ENCODE measurements at regions not wholly inside any gene's neighbourhood (a gene's known extent, or its start where the extent isn't known, plus 50 kb on each side); places are given as distances from the start of the nearest gene placed in this dataset.

DNA sequence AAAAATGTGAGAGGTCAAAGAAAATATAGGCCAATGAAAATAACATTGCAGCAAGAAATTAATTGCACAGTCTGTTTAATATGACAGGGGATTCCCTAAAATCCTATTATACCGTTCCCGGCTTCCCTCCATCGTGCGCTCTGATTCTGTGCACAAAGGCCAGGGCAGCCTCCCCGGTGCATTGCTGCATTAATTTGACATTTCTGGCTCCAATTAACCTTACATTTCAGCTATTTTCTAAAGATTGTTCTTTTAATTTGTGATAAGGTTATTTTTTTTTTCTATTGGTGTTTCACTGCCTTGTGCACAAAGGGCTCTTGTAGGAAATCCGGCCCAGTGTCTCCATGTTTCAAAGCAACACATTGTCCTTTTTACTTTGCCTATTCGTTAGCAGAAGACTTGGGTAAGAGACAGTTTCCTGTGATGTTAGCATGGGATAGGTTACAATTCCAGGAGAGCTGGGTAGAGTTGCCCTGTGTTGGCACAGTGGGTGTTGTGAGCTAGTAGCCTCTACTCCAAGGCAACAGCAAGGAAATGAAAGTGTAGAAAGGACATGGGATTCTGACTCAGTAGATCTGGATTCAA lies 257.3 kb upstream of the IGF1R start:
- DNase-seq = no peak

DNA sequence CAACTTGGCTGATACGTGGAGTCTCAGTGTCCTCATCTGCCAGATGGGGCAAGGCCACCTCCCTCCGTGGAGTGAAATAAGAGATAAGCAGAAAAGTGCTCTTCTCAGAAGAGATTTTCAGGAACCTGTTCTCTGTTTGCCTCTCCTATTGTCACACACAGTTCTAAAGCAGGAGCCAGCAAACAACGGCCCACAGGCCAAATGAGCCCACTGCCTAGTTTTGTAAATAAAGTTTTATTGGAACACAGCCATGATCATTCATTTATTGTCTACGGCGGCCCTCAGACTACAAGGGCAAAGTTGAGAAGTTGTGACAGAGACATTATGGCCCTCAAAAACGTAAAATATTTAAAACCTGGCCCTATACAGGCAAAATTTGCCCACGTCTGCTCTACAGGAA lies 256.8 kb upstream of the IGF1R start:
- DNase-seq = no peak

- DNase-seq = no peak
These were observed 254.9 kb upstream of the IGF1R start for GRCh38 chr15:98393471-98393870.

DNA sequence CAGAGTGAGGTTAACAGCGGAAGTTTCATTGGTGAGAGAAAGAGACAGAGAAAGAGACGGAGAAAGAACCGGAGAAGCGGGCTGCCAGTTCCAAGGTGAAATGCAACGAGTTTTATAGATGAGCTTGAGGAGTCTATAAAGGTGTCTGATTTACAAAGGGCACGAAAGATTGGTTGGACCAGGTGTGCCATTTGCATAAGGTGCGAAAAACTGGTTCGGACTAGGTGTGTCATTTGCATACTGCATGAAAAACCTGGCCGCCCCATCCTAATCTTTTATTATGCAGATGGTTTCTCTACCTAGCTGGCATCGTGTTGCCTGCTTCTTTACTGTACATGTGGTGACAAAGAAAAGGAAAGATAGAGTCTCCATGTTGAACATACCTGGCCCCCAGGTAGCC lies 253.8 kb upstream of the IGF1R start:
- no peak for DNase-seq

DNA sequence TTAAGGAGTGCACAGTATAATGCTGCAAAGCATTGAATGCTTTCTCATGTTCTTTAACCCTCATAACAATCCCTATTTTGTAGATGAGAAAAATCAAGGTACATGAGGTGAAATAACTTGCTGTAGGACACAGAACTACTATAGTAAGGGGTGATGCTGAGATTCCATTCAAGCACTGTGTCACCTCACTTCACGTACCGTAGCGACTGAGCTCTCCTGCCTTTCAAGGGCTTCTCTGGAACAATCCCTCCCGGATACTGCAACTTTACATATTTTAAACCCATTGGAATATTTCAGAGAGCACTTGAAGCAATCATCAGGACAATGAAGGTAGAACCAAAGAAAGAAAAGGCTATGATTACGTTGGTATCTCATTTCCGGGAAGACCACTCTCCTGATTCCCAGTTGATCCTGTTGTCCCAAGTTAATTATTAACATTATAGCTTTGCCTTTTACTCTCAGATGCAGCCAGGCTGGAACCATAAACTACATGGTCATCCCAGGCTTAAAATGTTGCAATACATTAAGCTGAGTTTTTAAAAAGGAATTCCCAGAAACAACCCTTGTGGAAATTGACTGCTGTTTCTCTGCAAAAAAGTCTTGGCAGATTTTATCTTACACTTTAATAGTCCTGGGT lies 252.2 kb upstream of the IGF1R start:
- DNase-seq = no peak

DNA sequence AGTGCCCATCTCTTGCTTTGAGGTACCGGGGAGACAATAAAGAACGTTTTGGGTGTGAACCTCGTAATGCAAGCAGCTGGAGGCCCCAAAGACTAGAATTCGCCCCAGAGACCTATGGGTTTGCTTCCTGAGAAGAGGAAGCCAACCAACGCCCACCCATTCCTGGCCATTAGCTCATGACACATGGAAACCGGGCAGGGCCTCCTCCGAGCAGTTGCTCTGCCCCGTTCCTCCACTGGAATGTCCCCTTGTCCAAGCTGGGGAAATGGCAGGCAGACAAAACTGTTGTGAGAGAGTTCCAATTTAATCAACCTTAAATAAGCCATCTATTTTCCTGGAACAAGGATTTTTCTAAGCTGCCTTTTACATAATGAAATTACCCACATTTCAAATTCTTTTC lies 250.9 kb upstream of the IGF1R start:
- no peak for DNase-seq

DNA sequence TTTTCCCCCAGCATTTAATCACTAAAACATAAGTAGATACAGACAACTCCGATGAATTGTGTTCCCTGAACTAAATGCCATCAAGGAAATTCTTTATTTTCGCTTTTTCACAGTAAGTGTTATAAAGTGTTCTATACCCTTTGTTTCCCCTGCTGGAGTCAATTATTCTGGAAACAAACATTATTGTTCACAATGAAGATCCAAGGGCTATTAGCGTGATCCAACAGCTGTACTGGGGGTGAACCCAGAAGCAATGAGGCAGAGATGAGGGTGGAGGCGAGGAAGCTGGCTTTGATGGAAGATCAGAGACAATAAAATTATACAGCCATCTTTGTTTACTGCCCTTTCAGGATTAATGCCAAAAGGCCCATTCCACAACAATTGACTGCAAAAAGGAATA lies 250.3 kb upstream of the IGF1R start:
- DNase-seq = no peak

DNA sequence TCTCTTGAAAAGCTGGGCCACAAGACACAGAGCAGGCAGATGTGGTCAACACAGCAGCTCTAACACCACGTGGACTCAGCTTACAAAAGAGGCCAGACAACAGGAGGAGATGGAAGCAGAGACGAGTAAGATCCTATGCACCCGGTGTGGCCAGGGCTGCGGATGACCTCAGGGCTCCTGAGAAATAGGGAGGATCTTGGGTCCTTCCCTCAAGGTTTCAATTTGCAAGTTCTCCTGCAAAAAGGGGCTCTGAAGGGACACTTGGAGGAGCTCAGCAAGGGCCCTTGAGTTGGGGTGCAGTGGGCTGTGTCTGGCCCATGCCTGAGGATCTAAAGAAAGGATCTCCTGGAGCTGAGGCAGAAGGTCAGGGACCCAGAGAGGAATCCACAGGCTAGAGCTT lies 249.5 kb upstream of the IGF1R start:
- no peak for DNase-seq

- DNase-seq = no peak
These were observed 248.2 kb upstream of the IGF1R start for GRCh38 chr15:98400120-98400519.

DNA sequence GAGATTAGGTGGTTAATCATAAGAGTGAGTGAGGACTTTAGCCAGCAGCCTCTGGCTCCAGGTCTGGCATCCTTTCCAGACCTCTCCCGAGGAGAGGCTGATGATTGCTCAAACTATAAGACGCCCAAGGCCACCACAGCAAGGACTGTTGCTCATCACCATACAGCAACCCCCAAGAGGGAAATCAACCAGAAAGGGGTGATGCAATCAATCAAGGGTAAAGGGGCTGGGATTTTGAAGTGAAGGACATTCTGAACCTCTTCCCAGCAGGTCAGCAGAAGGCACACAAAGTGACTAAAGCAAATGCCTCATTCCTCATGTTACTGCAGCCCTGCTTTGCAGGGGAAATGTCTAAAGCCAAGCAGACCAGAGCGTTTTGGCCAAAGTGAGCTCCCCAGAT lies 247.3 kb upstream of the IGF1R start:
- DNase-seq = no peak

DNA sequence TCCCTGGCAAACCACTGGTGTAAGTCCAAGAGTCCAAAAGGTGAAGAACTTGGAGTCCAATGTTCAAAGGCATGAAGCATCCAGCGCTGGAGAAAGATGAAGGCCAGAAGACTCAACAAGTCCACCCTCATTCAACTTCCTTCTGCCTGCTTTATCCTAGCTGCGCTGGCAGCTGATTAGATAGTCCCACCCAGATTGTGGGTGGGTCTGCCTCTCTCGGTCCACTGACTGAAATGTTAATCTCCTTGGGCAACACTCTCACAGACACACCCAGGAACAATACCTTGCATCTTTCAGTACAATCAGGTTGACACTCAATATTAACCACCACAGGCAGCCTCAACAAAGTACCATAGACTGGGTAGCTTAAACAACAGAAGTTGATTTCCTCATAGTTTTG lies 245.9 kb upstream of the IGF1R start:
- no peak for DNase-seq

DNA sequence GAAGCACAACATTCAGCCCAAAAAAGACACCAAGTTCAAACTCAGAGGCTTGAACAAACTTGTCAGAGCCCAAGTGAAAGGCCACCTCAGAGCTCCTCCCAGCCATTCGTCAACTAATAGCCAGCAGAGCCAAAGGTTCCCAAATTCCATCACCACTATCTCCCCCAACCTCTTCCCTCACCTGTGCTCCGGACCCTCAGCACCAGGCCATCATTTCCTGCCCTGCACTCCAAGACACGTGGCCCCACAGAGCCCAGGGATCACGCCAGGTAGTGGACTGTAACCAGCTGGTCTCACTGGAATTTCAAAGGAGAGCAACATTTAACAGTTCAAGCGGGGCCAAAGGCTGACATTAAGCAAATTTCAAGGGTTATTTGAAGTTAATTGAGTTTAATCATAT lies 245.2 kb upstream of the IGF1R start:
- no peak for DNase-seq

DNA sequence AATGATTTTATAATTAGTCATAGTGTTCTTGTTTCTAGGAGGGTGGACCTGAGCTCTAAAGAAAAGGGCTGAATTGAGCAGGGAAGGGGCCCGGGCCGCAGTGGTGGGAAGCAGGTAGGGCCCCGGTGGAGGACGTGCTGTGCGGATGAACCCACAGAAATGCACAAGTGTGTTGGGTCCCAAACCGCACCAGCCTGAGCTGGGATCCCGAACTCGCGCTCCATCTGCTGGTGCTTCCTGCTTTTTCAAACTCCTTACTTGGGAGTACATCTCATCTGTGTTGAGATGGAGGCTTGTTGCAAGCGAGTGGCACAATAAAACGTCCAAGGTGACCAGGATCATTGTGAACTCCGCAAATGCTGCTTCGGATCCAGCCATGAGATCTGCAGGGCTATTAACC lies 244.8 kb upstream of the IGF1R start:
- no peak for DNase-seq

DNA sequence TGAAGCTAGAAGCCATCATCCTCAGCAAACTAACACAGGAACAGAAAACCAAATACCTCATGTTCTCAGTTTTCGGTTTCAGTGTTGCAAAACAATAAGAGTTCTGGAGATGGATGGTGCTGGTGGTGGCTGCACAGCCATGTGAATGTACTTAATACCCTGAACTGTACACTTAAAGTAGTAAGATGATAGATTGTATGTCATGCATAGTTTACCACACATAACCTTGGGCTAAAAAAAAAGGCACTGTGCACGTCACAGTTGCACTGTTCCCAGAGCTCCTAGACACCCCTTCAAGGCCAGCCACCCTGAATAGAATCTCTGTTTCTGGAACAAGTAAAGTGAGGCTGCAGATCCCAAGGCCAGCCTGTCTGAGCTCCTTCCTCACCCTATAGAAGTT lies 243.3 kb upstream of the IGF1R start:
- DNase-seq = no peak

- no peak for DNase-seq
These were observed 240.1 kb upstream of the IGF1R start for GRCh38 chr15:98408231-98408630.

GRCh38 chr15:98410328-98410727 lies 238.0 kb upstream of the IGF1R start:
- DNase-seq = no peak

GRCh38 chr15:98412852-98413251 lies 235.5 kb upstream of the IGF1R start:
- no peak for DNase-seq

GRCh38 chr15:98413933-98414546 lies 234.3 kb upstream of the IGF1R start:
- no peak for DNase-seq

DNA sequence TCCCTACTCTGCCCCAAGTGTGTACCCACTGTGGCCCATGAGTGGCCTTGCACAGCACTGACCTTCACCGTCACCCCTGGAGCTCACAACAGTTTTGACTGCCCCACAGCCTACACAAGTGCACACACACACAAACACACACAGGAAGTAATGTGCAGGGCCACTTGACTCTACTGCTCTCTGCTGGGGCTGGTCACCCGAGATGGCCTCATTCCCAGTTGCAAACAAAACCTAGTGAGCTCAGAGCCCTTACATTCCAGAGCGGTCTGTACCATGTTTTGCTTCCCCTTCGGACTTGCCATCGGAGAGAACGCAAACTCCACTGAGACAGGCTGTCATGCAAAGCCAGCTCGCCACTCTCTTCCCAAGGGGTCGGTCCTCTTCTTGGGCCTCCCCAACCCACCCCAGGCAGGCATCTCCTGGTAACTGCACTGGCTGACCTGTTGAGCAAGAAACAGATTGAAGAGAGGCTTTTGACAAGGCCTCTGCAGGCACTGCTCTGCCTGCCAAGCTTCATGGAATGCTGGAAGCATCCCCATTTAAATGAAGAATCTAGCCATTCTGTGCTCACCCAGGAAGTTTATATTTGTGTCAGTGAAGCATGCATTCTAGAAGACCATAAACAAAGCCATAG lies 232.0 kb upstream of the IGF1R start:
- DNase-seq = no peak

DNA sequence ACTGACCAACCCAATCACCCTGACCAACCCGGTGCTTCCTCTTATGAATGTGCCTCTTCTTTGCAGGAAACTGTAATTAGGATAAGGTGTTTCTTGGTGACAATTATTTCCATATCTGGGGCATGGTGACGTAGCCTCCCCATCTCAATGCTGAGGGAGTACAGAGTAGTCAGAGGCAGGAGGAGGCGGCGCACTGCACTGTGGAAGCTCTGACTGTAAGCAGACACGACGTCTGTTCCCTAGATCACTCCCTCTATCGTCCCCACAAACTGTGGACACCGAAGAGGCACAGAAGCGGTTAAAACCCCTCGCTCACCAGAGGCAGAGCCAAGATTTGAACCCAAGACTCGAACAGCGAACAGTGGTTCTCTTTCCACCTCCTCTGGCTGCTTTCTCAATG lies 231.0 kb upstream of the IGF1R start:
- DNase-seq = no peak

GRCh38 chr15:98418122-98418521 lies 230.2 kb upstream of the IGF1R start:
- no peak for DNase-seq

GRCh38 chr15:98419173-98419780 lies 229.1 kb upstream of the IGF1R start:
- no peak for DNase-seq

- DNase-seq = no peak
These were observed 227.5 kb upstream of the IGF1R start for GRCh38 chr15:98420837-98421236.

All from stimulated activated CD4-positive, alpha-beta T cell treated with anti-CD3 and anti-CD28 coated beads, Interleukin-4, amount 100 ng/mL, for 24 hours (primary cell).